HG03097 (cell line): ENCODE measurements at regions not wholly inside any gene's neighbourhood (a gene's known extent, or its start where the extent isn't known, plus 50 kb on each side); places are given as distances from the start of the nearest gene placed in this dataset.

ENCODE experiments used
- ATAC-seq: cut with Tn5 transposase; IDR thresholded peaks from one replicate; pipeline ENCODE4 v1.9.1; 2021; ENCODE audit not compliant: unreplicated experiment, low FRiP score

DNA sequence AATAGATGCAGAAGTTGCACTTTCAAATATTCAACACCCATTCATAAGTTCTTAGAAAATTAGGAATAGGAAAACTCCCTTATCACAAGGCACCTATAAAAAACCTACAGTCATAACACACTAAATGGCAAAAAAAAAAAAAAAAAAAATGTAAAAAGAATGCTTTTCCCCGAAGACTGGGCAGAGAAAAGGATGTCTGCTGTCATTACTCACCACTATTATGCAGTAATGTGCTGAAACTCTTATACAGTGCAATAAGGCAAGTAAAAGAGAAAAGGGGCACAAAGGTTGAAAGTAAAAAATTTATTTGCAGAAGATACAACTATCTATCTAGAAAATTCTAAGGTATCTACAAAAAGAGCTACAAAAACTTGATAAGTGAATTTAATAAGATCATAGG, 607.8 kb upstream of the ARID1B start:
- no peak for ATAC-seq

DNA sequence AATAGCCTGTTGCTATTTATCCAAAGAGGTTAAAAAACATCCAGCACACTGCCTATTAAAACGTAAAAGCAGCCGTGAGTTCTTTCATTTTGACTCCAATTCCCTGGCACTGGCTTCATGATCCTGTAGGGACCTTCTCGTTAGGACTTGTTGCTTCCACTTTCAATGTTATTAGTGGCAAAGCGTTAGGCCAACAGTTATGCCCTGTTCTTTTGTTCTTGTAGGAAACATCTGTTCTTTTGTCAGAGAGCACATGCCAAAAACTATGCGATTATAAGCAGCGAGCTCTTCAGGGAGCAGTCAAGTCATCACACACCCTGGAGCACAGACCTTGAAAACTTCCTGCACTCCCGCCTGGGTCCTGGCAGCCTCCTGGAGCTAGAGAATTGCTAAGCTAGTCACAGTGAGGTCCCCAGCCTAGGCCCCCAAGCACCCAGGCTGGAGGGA, 609.5 kb upstream of the ARID1B start:
- no peak for ATAC-seq

GRCh38 chr6:156167016-156167624, 610.1 kb upstream of the ARID1B start:
- ATAC-seq, result no peak

DNA sequence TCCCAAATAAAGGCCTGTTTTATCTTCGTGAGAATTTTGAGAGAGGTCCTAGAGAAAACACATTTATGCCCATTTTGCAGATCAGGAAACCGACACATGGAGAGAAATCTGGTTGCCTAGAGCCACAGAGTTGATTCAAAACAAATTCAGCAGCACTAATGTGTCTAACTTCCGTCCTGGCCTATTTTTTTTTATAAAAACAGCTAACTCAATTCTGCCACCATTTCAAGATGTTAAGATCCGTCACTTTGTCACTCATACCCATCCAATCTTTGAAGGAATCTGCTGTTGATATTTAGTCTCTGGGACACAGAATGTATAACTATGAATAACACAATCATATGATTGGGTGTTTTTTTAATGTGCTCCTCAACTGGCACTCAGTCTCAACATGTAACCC, 611.1 kb upstream of the ARID1B start:
- no peak for ATAC-seq

GRCh38 chr6:156164701-156165452, 612.3 kb upstream of the ARID1B start:
- no peak for ATAC-seq

- no peak for ATAC-seq
These were observed 613.9 kb upstream of the ARID1B start for GRCh38 chr6:156163311-156163710.

GRCh38 chr6:156161471-156161870, 615.7 kb upstream of the ARID1B start:
- no peak for ATAC-seq

DNA sequence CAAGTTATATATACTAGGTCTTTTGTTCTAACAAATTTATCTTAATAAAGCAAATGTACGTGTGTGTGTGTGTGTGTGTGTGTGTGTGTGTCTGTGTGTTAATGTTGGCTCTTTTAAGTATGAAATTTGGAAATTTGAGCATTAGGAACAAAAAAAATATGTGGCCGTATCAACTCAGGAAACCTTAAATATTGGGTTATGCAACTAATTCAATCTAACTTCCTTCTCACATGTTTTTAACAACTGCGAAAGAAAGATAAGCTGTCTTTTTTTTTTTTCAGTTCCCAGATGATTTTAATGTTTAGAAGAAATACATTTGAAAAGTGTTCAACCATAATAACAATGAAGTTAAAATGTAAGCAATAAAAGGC, 616.4 kb upstream of the ARID1B start:
- ATAC-seq, result no peak

GRCh38 chr6:156160007-156160794, 617.0 kb upstream of the ARID1B start:
- ATAC-seq, result no peak

GRCh38 chr6:156154896-156155295, 622.3 kb upstream of the ARID1B start:
- no peak for ATAC-seq

- ATAC-seq, result no peak
These were observed 626.8 kb upstream of the ARID1B start for GRCh38 chr6:156150391-156150790.

DNA sequence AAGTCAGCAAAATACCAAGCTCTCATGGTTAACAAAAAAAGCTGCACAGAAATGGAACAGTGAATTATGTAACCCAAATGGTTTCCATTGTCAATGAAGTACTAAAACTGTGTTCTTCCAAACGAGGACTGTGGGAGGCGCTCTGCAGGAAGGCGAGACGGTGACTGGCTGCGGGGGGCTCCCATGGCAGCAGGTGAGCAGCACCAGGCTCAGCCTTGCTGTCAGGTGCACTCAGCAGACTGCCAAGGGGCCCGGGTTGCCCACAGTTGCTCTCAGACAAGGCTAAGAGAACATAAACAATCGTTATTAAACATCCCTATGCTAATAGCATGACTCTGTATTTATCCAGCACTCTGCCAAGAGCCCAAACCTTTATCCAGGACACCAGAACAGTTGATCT, 630.3 kb upstream of the ARID1B start:
- no peak for ATAC-seq

DNA sequence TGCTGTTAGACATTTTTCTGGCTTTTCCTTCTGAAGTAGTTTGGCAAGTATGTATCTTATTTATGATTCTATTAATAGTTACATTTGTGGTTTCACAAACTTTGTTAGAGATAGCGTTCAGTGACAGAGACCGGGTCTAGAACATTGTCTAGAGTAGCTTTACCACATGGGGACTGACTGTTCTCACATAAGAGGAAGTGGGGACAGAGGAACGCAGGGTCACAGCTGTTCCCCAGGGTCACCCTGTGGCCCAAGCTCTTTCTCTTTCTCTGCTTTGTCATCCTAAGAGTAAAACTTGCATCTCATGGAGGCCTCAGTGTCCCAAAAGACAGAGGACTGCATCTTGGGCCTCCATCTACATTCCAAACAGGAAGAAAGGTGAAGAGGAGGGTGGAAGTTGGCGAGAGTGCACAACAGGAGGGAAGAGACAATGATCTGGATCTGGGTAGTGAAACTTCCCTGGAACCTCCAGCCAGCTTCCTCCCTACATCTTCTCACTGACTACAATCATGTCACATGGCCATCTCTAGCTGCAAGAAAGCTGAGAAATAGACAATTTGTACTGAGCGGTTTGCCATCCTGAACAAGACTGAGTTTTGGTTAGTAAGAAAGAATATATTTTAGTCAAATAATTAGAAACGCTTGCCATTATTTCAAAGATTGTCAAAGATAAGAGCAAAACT, 645.8 kb upstream of the ARID1B start:
- ATAC-seq, result no peak

DNA sequence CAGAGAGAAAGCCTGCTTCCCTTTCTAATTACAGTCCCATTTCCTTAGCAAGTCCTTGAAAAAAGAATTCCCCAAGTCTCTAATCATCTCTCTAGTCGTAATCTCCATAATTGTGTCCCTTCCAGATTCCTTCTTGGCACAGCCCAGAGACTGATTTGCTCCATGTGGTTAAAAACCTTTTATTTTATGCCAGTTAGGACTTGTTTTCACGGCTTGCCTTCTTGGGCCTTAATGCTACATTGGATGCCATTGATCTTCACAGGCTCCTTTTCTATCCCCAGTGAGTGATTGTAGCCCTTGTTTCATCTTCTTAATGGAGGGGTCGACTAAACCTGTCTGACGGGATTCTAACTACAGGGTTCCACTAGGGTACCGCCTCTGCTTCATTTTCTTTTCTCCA, 650.6 kb upstream of the ARID1B start:
- no peak for ATAC-seq

DNA sequence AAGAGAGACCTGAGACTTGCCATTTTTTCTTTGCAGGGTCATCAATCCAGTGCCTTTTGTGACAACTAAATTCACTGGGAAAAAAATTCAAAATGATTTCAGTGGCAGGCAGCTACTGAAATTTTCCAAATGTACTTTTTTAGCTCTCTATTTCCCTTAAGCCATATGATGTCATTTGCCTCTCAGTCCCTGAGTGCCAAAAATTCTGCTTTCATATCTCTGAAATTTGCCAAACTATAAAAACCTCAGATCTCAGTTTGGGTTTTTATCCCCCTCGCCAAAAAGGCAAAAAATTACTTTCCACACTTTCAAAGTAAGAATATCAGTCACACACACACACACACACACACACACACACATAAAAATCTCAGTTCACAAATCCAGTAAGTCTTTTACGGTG, 651.3 kb upstream of the ARID1B start:
- no peak for ATAC-seq

DNA sequence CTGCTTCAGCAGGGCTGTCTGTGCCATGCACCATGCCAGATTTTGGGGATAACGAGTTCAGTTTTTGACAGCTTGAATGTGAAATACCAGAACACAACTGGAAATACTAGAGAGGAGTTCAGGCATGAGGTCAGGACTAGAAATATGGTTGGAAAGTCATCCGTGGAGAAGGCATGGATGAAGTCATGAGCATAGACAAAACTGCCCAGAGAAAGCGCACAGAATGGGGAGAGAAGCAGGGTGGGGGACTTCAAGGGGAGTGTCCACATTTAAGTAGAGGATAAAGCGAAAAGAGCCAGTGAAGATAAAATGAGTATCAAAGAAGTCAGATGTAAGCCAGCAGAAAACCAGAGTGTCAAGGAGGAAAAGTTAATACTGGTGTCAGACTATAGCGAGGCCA, 653.4 kb upstream of the ARID1B start:
- no peak for ATAC-seq

DNA sequence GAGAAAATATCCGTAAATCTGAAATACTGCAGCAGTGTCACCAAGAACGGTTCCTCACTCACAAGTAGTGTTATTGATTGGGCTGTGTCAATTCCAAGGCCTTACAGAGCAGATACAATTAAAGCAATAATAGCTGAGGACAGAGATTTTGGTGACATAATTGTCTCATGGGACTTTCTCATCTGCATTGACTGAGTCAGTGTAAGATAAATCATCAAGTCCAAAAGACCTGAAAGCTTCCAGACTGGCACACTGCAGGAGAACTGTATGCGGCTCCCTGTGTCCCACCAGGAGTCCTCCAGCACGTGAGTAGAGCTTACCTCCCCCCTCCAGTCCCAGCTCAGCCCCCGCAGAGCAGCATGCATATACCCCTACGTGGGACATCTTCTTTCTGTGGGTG, 655.2 kb upstream of the ARID1B start:
- no peak for ATAC-seq

GRCh38 chr6:156114541-156114940, 658.9 kb upstream of the NOX3 start:
- no peak for ATAC-seq

DNA sequence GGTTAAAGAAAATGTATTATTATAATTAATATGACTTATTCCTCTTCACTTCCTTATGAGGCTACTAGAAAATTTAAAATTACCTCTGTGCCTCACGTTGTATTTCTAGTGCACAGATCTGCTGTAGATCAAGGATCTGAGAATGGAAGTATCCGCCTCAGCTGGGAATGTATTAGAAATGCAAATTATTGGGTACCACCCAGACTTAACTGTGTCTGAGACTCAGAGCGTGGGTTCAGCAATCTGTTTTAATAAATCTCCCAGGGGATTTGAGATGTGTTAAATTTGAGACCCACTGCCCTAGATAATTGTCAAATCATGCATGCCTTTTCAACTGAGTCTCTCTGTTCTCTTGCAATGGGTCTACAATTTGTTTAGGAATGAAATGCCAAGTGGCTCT, 658.0 kb upstream of the NOX3 start:
- ATAC-seq, result no peak

- ATAC-seq, result no peak
These were observed 656.3 kb upstream of the NOX3 start for GRCh38 chr6:156111913-156112312.

DNA sequence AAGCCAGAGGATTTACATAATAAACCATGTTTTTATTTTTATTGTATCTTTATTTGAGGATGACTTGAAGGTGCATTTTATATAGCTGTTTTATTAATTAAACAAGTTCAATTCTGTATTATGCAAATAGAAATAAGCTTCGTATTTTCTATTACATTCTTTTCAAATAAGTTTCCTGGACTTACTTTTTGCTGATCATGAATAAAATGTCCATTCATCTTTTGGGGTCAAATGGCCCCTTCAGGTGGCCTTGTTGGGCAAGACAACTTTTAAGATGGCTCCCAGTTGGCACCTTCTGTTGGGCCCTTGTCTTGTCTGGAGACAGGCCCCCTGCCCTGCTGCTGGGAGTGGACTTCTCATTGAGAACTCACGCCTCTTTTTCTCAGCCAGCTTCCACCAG, 654.6 kb upstream of the NOX3 start:
- no peak for ATAC-seq
